ENCODE measurements at regions not wholly inside any gene's neighbourhood (a gene's known extent, or its start where the extent isn't known, plus 50 kb on each side); places are given as distances from the start of the nearest gene placed in this dataset.

DNA sequence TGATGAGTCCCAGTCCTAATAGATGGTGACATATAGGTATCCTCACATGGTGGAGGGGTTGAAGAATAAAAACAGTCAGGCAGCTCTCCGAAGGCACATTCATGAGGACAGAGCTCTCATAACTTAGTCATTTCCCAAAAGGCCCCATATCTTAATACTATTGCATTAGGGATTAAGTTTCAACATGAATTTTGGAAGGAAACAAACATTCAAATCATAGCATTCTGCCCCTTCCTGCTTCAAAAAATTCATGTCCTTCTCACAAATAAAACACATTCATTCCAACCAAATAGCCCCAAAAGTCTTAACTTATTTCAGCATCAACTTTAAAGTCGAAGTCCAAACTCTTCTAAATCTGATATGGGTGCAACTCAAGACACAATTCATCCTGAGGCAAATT lies 277.2 kb upstream of the NR4A3 start:
- TF ChIP-seq, protein P1, sequence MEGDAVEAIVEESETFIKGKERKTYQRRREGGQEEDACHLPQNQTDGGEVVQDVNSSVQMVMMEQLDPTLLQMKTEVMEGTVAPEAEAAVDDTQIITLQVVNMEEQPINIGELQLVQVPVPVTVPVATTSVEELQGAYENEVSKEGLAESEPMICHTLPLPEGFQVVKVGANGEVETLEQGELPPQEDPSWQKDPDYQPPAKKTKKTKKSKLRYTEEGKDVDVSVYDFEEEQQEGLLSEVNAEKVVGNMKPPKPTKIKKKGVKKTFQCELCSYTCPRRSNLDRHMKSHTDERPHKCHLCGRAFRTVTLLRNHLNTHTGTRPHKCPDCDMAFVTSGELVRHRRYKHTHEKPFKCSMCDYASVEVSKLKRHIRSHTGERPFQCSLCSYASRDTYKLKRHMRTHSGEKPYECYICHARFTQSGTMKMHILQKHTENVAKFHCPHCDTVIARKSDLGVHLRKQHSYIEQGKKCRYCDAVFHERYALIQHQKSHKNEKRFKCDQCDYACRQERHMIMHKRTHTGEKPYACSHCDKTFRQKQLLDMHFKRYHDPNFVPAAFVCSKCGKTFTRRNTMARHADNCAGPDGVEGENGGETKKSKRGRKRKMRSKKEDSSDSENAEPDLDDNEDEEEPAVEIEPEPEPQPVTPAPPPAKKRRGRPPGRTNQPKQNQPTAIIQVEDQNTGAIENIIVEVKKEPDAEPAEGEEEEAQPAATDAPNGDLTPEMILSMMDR (conservative IDR thresholded peaks at IDR 0.05; ENCODE audit: low read depth, low read length): no peak
- Histone ChIP-seq H3K9ac (no peak overlapping the region), H3K27me3 (ENCODE audit: insufficient read depth, low read depth) (no peaks in the 10 kb centered on the region), H2AFZ (ENCODE audit: low read depth) (no peak overlapping the region), H3K36me3 (ENCODE audit: insufficient read depth) (no peaks in the 10 kb centered on the region), H3K4me3 (IDR thresholded peaks at IDR 0.05; ENCODE audit: insufficient read depth, low read depth, low read length) (no peak overlapping the region), H4K20me1 (ENCODE audit: insufficient read depth) (no peaks in the 10 kb centered on the region), H3K79me2 (ENCODE audit: insufficient read depth, low read depth) (no peaks in the 10 kb centered on the region), H3K27ac (no peak overlapping the region), H3K4me1 (ENCODE audit: low read depth, poor library complexity, severe bottlenecking) (peaks cover 13% of the 10 kb centered on the region), H3K4me2 (no peak overlapping the region)

DNA sequence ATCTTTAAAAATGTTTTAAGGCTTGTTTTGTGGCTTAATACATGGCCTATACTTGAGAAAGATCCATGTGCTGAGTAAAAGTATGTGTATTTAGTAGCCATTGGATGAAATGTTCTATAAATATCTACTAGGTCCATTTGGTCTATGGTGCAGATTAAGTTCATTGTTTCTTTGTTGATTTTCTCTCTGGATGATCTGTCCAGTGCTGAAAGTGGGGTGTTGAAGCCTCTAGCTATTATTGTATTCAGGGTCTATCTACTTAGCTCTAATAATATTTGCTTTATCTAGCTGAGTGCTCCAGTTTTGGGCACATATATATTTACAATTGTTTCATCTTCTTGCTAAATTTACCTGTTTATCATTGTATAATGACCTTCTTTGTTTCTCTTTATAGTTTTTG lies 272.2 kb upstream of the NR4A3 start:
- TF ChIP-seq, protein P1 (conservative IDR thresholded peaks at IDR 0.05; ENCODE audit: low read depth, low read length): no peak
- Histone ChIP-seq H2AFZ (ENCODE audit: low read depth) (no peak overlapping the region), H3K4me3 (IDR thresholded peaks at IDR 0.05; ENCODE audit: insufficient read depth, low read depth, low read length) (no peak overlapping the region), H3K27me3 (ENCODE audit: insufficient read depth, low read depth) (no peaks in the 10 kb centered on the region; the same call in 1 of the 2 replicates), H3K9ac (no peak overlapping the region), H3K4me2 (no peak overlapping the region), H3K79me2 (ENCODE audit: insufficient read depth, low read depth) (no peaks in the 10 kb centered on the region), H4K20me1 (ENCODE audit: insufficient read depth) (no peaks in the 10 kb centered on the region), H3K27ac (no peak overlapping the region), H3K4me1 (ENCODE audit: low read depth, poor library complexity, severe bottlenecking) (no peaks in the 10 kb centered on the region), H3K36me3 (ENCODE audit: insufficient read depth) (no peaks in the 10 kb centered on the region)

DNA sequence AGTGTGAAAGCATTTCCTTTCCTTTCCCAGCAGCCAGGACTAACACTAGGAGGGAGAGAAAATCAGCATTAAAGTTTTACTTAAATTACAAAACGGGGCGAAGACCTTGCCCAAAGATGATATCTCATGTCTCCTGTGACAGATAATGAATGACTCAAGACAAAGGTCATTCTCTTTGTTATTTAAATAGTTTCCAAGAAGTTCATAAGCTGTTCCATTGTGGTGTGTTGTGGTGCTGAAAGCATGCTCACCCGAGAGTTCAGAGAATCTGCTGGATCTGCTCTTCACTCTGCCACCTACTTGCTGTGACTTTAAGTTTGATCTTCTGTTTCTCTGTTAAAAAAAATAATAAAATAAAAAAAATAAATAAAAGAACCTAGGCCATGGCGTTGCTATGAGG lies 265.9 kb upstream of the NR4A3 start:
- Histone ChIP-seq H3K79me2 (ENCODE audit: insufficient read depth, low read depth) (no peaks in the 10 kb centered on the region), H2AFZ (ENCODE audit: low read depth) (no peak overlapping the region), H3K27me3 (ENCODE audit: insufficient read depth, low read depth) (no peaks in the 10 kb centered on the region), H3K4me1 (ENCODE audit: low read depth, poor library complexity, severe bottlenecking) (no peaks in the 10 kb centered on the region), H3K4me2 (no peak overlapping the region), H3K27ac (no peak overlapping the region), H3K4me3 (IDR thresholded peaks at IDR 0.05; ENCODE audit: insufficient read depth, low read depth, low read length) (no peak overlapping the region), H4K20me1 (ENCODE audit: insufficient read depth) (no peaks in the 10 kb centered on the region), H3K36me3 (ENCODE audit: insufficient read depth) (no peaks in the 10 kb centered on the region), H3K9ac (no peak overlapping the region)
- TF ChIP-seq, protein P1 (conservative IDR thresholded peaks at IDR 0.05; ENCODE audit: low read depth, low read length): no peak

DNA sequence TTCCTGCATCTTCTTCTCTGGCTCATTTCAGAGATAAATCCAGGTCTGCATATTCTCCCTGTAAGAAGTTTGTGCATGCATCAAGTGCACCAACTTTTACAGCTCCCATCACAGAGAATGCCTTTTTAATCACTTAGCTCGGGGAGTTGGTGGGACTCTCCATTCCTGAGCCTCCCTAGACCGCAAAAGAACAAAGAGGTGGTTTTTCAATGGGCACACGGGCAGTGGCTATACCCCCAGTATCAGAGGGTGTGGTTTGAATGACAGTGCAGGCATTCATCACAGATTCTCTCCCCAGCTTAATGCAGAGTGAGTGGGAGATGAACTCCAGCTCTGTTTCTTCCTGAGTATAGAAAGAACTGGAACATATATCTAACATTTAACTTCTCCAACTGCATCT lies 264.7 kb upstream of the NR4A3 start:
- no peaks in the 10 kb centered on the region for H3K4me1 ChIP-seq (ENCODE audit: low read depth, poor library complexity, severe bottlenecking)
- no peak overlapping the region for H3K4me3 ChIP-seq (IDR thresholded peaks at IDR 0.05; ENCODE audit: insufficient read depth, low read depth, low read length)
- H3K27ac ChIP-seq: no peak overlapping the region
- H3K27me3 ChIP-seq (ENCODE audit: insufficient read depth, low read depth): no peaks in the 10 kb centered on the region
- H2AFZ ChIP-seq (ENCODE audit: low read depth): no peak overlapping the region
- no peaks in the 10 kb centered on the region for H3K36me3 ChIP-seq (ENCODE audit: insufficient read depth)
- H3K4me2 ChIP-seq: no peak overlapping the region
- TF ChIP-seq, protein P1 (conservative IDR thresholded peaks at IDR 0.05; ENCODE audit: low read depth, low read length): no peak
- no peak overlapping the region for H3K9ac ChIP-seq
- H4K20me1 ChIP-seq (ENCODE audit: insufficient read depth): no peaks in the 10 kb centered on the region
- H3K79me2 ChIP-seq (ENCODE audit: insufficient read depth, low read depth): no peaks in the 10 kb centered on the region
